ENCODE measurements at regions not wholly inside any gene's neighbourhood (a gene's known extent, or its start where the extent isn't known, plus 50 kb on each side); places are given as distances from the start of the nearest gene placed in this dataset.

DNA sequence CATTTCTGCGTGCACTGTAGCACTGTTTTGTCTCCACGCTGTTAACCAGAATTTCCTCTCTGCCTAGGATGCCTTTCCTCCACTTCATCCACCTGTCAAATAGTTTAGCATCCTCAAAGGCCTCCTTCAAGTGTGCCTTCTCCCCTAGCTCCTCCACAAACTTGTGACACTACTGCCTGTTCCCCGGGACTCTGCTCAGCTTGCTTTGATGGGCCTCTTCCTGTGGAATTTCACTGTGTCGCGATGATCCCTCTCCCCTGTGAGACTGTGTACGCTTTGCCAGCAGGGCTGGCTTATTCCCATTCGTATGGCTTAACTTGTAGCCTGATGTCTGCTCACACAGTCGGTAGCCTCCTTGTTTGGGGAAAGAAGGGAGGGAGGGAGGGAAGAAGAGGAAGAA lies 426.8 kb downstream of the VRK1 start:
- no peak for TF ChIP-seq CTCF (IDR thresholded peaks at IDR 0.05; ENCODE audit: control insufficient read depth, insufficient read depth, low read depth, low read length, missing control alignments)
- DNase-seq (ENCODE audit: low read depth): no peak
- no peak overlapping the region for H3K4me3 ChIP-seq (ENCODE audit: control insufficient read depth, low read depth, low read length)

GRCh38 chr14:97230051-97230450 lies 432.9 kb downstream of the VRK1 start:
- no peak for TF ChIP-seq CTCF (IDR thresholded peaks at IDR 0.05; ENCODE audit: control insufficient read depth, insufficient read depth, low read depth, low read length, missing control alignments)
- no peak for DNase-seq (ENCODE audit: low read depth)

GRCh38 chr14:97233319-97233985 lies 436.3 kb downstream of the VRK1 start:
- no peak overlapping the region for H3K4me3 ChIP-seq (ENCODE audit: control insufficient read depth, low read depth, low read length)
- DNase-seq (ENCODE audit: low read depth): no peak
- no peak for TF ChIP-seq CTCF (IDR thresholded peaks at IDR 0.05; ENCODE audit: control insufficient read depth, insufficient read depth, low read depth, low read length, missing control alignments)

More at GRCh38 chr14:97230051-97230450, 432.9 kb downstream of the VRK1 start:
- no peak overlapping the region for H3K4me3 ChIP-seq (ENCODE audit: control insufficient read depth, low read depth, low read length)

- H3K4me3 ChIP-seq (ENCODE audit: control insufficient read depth, low read depth, low read length): no peak overlapping the region
- no peak for DNase-seq (ENCODE audit: low read depth)
- TF ChIP-seq CTCF (IDR thresholded peaks at IDR 0.05; ENCODE audit: control insufficient read depth, insufficient read depth, low read depth, low read length, missing control alignments): no peak
Measured at GRCh38 chr14:97246648-97247047, 449.5 kb downstream of the VRK1 start.

- no peak for TF ChIP-seq CTCF (IDR thresholded peaks at IDR 0.05; ENCODE audit: control insufficient read depth, insufficient read depth, low read depth, low read length, missing control alignments)
- DNase-seq (ENCODE audit: low read depth): no peak
Measured at GRCh38 chr14:97248973-97249372, 451.8 kb downstream of the VRK1 start.

DNA sequence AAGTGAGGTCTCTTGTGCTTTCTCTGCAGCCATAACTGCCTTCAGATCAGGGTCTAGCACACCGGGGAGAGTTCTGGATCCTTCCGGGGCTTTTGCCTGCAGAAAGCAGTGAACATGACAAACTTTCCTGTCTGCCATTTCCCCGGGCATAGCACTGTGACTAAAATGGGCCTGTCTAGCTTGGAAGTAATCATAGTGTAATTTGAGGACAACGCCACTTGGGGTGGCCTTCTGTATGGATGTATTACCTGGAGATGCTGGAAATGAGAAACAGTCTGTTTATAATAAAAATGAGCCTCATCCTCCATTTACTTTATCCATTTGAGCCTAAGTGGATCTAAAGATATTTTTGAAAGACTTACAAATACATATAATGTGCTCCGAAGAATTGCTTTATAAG lies 453.7 kb downstream of the VRK1 start:
- no peak overlapping the region for H3K4me3 ChIP-seq (ENCODE audit: control insufficient read depth, low read depth, low read length)
- no peak for TF ChIP-seq CTCF (IDR thresholded peaks at IDR 0.05; ENCODE audit: control insufficient read depth, insufficient read depth, low read depth, low read length, missing control alignments)
- no peak for DNase-seq (ENCODE audit: low read depth)

More at GRCh38 chr14:97248973-97249372, 451.8 kb downstream of the VRK1 start:
- H3K4me3 ChIP-seq (ENCODE audit: control insufficient read depth, low read depth, low read length): no peak overlapping the region

All from AG09309 (cell line).